ENCODE measurements at regions not wholly inside any gene's neighbourhood (a gene's known extent, or its start where the extent isn't known, plus 50 kb on each side); places are given as distances from the start of the nearest gene placed in this dataset.

DNA sequence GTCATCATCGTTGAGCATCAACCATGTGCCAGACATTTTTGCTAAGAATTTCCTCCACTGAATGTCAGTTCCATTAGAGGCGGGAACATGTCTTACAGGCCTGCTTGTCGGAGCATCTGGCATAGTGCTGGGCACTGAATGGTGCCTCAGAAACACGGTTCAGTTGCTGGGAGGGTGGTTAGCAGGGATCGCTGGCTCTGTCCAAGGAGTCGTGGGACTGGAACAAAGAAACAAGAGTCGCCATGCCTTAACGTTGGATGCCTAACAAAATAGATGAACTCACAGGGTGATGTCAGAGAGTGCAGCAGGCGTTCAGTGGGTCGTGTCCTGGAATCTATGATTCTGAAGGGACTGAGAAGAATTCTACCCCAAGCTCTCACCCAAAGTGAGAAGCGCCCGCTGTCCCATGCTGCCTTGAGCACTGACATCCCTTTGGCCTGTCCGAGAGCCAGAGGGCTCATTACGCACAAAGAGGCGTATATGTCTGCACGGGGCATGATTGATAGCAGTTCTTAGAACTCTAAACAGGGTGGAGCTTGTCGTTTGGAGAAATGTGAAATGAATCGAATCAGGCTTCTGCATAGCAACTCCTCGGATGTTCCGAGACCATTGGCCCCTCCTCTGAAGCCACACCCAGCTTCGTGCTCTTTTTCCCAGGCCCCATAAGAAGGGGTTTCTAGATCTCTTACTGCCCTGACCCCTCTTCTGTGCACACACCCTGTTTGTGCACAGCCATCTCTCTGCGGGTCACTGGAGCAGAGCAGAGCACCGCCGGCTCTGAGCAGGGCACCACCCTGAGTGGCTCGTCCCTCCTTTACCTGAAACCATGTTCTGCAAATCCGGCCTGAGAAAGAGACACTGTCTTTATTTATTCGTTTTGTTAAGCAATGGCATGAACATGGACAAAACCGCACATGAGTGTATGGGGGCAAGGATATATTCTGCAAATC, 113.1 kb upstream of the B3GAT1 start:
- H4K8ac ChIP-seq (replicated peaks; ENCODE audit: insufficient read length, low read depth, low read length): no peak overlapping the region
- no peaks in the 10 kb centered on the region for H4K20me1 ChIP-seq (ENCODE audit: control insufficient read depth, insufficient read depth, insufficient read length)
- Mint-ChIP-seq H3K27ac (peak overlapping the region in 1 of 3 experiments; percentile 56; a peak in 1 of 7 replicates), H3K4me3 (no peak overlapping the region), H3K36me3 (ENCODE audit: insufficient read depth in 1 of 3, low read depth in 3 of 3) (no peaks in the 10 kb centered on the region; a peak in 1 of 7 replicates), H3K27me3 (ENCODE audit: low read depth) (peaks cover 4% of the 10 kb centered on the region), H3K4me1 (peaks cover 17 to 23% of the 10 kb centered on the region in 2 experiments), H3K9me3 (no peaks in the 10 kb centered on the region; a peak in 2 of 5 replicates)
- no peak overlapping the region for H3K23ac ChIP-seq (ENCODE audit: insufficient read length, low read depth, low read length)
- H2AK5ac ChIP-seq (ENCODE audit: insufficient read length, low read length): no peak overlapping the region
- whole genome bisulfite sequencing (ENCODE audit: extremely low coverage, insufficient read length, low lambda C conversion rate): no CpG with 5 or more reads among the region's 28 CpGs
- H3K14ac ChIP-seq (ENCODE audit: insufficient read depth, low read length): no peak overlapping the region
- no peak overlapping the region for H2AFZ ChIP-seq (ENCODE audit: low read length)
- H3K27ac ChIP-seq (ENCODE audit: insufficient read length, low read depth, low read length): no peak overlapping the region
- no peaks in the 10 kb centered on the region for H3K9me3 ChIP-seq (ENCODE audit: control insufficient read depth, low read depth, low read length)
- no peaks in the 10 kb centered on the region for H3K79me2 ChIP-seq (ENCODE audit: insufficient read depth, low read length)
- H4K91ac ChIP-seq (ENCODE audit: insufficient read length, low read depth, low read length): no peak overlapping the region
- H3K79me1 ChIP-seq (ENCODE audit: insufficient read depth, low read depth, low read length, poor library complexity, severe bottlenecking): no peaks in the 10 kb centered on the region
- H3K18ac ChIP-seq (ENCODE audit: insufficient read length, low read depth, low read length): no peak overlapping the region
- H3K9ac ChIP-seq (ENCODE audit: extremely low read depth, insufficient read length, low read length): no peak overlapping the region
- no peaks in the 10 kb centered on the region for H3K23me2 ChIP-seq (ENCODE audit: insufficient read length, low read depth, low read length, poor library complexity, severe bottlenecking)
- no peak overlapping the region for H4K5ac ChIP-seq (ENCODE audit: insufficient read length, low read depth, low read length)
- H3K4me1 ChIP-seq (ENCODE audit: insufficient read depth, low read length): no peaks in the 10 kb centered on the region
- H2BK20ac ChIP-seq (ENCODE audit: low read depth, low read length, poor library complexity, severe bottlenecking): no peak overlapping the region
- H2BK15ac ChIP-seq (ENCODE audit: low read depth, low read length): no peak overlapping the region
- no peak overlapping the region for H2BK5ac ChIP-seq (ENCODE audit: insufficient read length, low read length)
- DNase-seq: no peak
- no peak for TF ChIP-seq CTCF (conservative IDR thresholded peaks at IDR 0.05)
- H2BK120ac ChIP-seq (ENCODE audit: low read depth, low read length, poor library complexity, severe bottlenecking): no peak overlapping the region
- H3K27me3 ChIP-seq (ENCODE audit: insufficient read depth, low read length): no peaks in the 10 kb centered on the region
- no peak overlapping the region for H2BK12ac ChIP-seq (ENCODE audit: insufficient read length, low read depth, low read length)
- H3K56ac ChIP-seq (ENCODE audit: insufficient read length, low read depth, low read length): no peak overlapping the region
- no peak overlapping the region for H3K4me2 ChIP-seq (ENCODE audit: insufficient read depth, insufficient read length, low read length)
- H3K4ac ChIP-seq (ENCODE audit: low read depth, low read length): no peak overlapping the region
- H3T11ph ChIP-seq (ENCODE audit: low read length): no peak overlapping the region
